ENCODE measurements at regions not wholly inside any gene's neighbourhood (a gene's known extent, or its start where the extent isn't known, plus 50 kb on each side); places are given as distances from the start of the nearest gene placed in this dataset.

DNA sequence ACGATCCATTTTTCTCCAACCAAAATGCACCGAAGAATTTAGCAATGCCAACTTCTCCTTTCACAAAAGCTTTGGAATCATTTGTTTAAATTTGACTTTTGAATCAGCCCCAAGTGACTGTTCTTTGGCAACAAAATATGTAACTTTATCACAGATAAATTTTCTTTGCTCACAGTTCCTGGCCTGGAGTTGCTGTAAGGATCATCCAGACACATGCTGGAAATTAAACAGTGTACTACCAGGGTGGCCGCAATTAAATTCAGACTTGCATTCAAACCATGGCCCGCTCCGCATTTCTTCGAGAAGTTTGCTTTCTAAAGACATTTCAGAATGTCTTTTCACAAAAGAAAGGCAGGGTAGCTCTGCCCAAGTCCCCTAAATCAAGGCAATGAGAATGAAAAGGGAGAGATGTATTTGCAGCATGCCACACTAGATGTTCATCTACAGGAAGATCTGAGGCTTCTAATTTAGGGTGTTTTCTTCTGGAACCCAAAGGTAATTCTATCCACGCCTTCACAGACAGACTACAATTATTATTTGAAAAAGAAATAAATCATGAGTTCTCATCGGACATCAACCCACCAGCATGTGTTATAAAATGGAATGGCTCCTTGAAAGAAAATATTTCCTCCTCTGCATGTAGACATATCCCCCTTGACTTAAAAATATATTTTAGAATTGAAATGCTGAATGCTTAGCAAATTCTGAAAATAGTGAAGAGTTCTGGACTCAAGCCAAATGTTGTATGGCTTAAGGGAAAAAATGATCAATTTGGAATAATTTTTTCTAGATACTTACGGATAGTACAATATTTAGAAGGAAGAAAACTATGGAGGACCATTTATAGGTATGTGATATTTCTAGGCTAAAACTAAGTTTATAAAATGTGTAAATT is 189.7 kb upstream of the BLID start:
- Histone ChIP-seq H3K4me1 (ENCODE audit: control insufficient read depth, insufficient read depth, low read length) (peaks cover 1% of the 10 kb centered on the region; the same call in 1 of the 2 replicates), H4K5ac (ENCODE audit: low read depth, low read length) (no peak overlapping the region), H3K9me1 (ENCODE audit: insufficient read depth, low read length) (no peaks in the 10 kb centered on the region), H2AK5ac (ENCODE audit: low read depth, low read length) (no peak overlapping the region), H4K8ac (ENCODE audit: low read depth in 2 of 2, low read length in 2 of 2) (no peak overlapping the region), H2BK5ac (ENCODE audit: low read depth, low read length, poor library complexity, severe bottlenecking) (no peak overlapping the region), H3K27ac (ENCODE audit: insufficient read depth, low read length) (no peak overlapping the region), H3K4me3 (ENCODE audit: insufficient read depth, low read depth, low read length) (no peak overlapping the region), H3K18ac (ENCODE audit: low read depth, low read length) (no peak overlapping the region; the same call in 1 of the 2 replicates), H3K4me2 (ENCODE audit: low read depth, low read length) (no peak overlapping the region), H4K20me1 (ENCODE audit: insufficient read depth, low read length) (no peaks in the 10 kb centered on the region), H4K91ac (ENCODE audit: insufficient read depth, low read depth, low read length) (no peak overlapping the region), H3K36me3 (ENCODE audit: control insufficient read depth, insufficient read depth, low read length) (no peaks in the 10 kb centered on the region; the same call in 1 of the 2 replicates), H2BK20ac (ENCODE audit: low read depth, low read length) (no peak overlapping the region), H2BK15ac (ENCODE audit: low read depth, low read length) (no peak overlapping the region), H3K9ac (ENCODE audit: low read depth, low read length) (no peak overlapping the region), H3K14ac (replicated peaks; ENCODE audit: low read depth, low read length) (no peak overlapping the region), H3K79me1 (ENCODE audit: low read depth in 1 of 2, low read length in 2 of 2) (no peaks in the 10 kb centered on the region), H2BK120ac (ENCODE audit: low read depth, low read length) (no peak overlapping the region), H3K23ac (ENCODE audit: low read depth, low read length) (no peak overlapping the region), H3K4ac (ENCODE audit: low read depth, low read length) (no peak overlapping the region), H2AFZ (replicated peaks; ENCODE audit: low read length, poor library complexity) (no peak overlapping the region), H3K56ac (ENCODE audit: extremely low read depth, insufficient read depth, low read length) (no peak overlapping the region), H3K9me3 (ENCODE audit: control insufficient read depth, insufficient read depth, low read length) (no peaks in the 10 kb centered on the region), H2AK9ac (replicated peaks; ENCODE audit: low read depth, low read length, poor library complexity) (no peak overlapping the region), H3K27me3 (ENCODE audit: control insufficient read depth, insufficient read depth, low read length) (no peaks in the 10 kb centered on the region; the same call in 1 of the 2 replicates)
- 50% methylated on average over 1 of the region's 9 CpGs; no CpG with 5 or more reads in 1 of the 2 experiments for WGBS, 2 experiments (ENCODE audit: extremely low coverage in 2 of 2, insufficient read length in 1 of 2)
- ChIA-PET POLR2A (ENCODE audit: unreplicated experiment) (no interaction called here), CTCF (no interaction called here)
- intact Hi-C loops (cut with micrococcal nuclease) (no loop called here), dilution Hi-C loops (cut with HindIII; ENCODE audit: low sequenced_read_pairs, unreplicated experiment) (no loop called here), in situ Hi-C loops (cut with MboI; ENCODE audit: low sequenced_read_pairs) (no loop called here)
- DNase-seq (no peak), ATAC-seq (ENCODE audit: low read depth) (peak; percentile 17; the same call in 1 of the 2 replicates)
- no TSS peak for BruUV-seq (replicated peaks)
- TF ChIP-seq CEBPB (IDR thresholded peaks at IDR 0.05; ENCODE audit: low read depth, low read length) (no peak), MXI1 (IDR thresholded peaks at IDR 0.05; ENCODE audit: borderline replicate concordance, low read depth, low read length) (no peak), POLR2A (IDR thresholded peaks at IDR 0.05; ENCODE audit: low read depth, low read length) (no peak), RCOR1 (IDR thresholded peaks at IDR 0.05; ENCODE audit: insufficient replicate concordance, low read length) (no peak), USF2 (IDR thresholded peaks at IDR 0.05; ENCODE audit: low read depth, low read length) (no peak), SMC3 (IDR thresholded peaks at IDR 0.05; ENCODE audit: low read depth, low read length) (no peak), RAD21 (IDR thresholded peaks at IDR 0.05; ENCODE audit: low read length) (no peak), ELK1 (IDR thresholded peaks at IDR 0.05; ENCODE audit: borderline replicate concordance, low read depth, low read length) (no peak), RFX5 (IDR thresholded peaks at IDR 0.05; ENCODE audit: low read depth, low read length) (no peak), CHD1 (IDR thresholded peaks at IDR 0.05; ENCODE audit: low read depth, low read length) (no peak), BHLHE40 (IDR thresholded peaks at IDR 0.05; ENCODE audit: low read depth, low read length) (no peak), FOS (IDR thresholded peaks at IDR 0.05; ENCODE audit: low read depth, low read length) (no peak), MAFK (IDR thresholded peaks at IDR 0.05; ENCODE audit: low read depth, low read length) (no peak), MAZ (IDR thresholded peaks at IDR 0.05; ENCODE audit: borderline replicate concordance, low read depth, low read length) (no peak)
- TF ChIP-seq, protein P1, sequence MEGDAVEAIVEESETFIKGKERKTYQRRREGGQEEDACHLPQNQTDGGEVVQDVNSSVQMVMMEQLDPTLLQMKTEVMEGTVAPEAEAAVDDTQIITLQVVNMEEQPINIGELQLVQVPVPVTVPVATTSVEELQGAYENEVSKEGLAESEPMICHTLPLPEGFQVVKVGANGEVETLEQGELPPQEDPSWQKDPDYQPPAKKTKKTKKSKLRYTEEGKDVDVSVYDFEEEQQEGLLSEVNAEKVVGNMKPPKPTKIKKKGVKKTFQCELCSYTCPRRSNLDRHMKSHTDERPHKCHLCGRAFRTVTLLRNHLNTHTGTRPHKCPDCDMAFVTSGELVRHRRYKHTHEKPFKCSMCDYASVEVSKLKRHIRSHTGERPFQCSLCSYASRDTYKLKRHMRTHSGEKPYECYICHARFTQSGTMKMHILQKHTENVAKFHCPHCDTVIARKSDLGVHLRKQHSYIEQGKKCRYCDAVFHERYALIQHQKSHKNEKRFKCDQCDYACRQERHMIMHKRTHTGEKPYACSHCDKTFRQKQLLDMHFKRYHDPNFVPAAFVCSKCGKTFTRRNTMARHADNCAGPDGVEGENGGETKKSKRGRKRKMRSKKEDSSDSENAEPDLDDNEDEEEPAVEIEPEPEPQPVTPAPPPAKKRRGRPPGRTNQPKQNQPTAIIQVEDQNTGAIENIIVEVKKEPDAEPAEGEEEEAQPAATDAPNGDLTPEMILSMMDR (conservative IDR thresholded peaks at IDR 0.05; ENCODE audit: low read depth, low read length), result no peak
